ENCODE measurements at regions not wholly inside any gene's neighbourhood (a gene's known extent, or its start where the extent isn't known, plus 50 kb on each side); places are given as distances from the start of the nearest gene placed in this dataset.

DNA sequence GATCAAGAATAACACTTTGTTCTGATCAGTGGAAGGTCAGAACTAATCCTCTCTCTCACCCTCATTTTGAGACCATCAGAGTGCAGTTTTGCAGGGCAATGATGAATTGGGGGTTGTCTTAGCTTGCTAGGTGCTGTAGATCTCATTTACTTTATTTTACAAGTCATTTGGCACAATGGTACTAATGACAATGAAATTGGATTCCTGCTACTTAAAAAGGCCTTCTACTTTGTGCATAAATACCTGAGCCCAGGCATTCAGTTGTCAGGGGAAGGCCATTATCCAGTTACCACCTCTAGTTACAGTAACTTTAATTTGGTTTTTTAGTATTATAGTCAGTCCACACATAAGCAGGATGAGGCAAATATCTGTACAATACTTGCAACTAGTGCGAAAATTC, 240.0 kb downstream of the HDGFL1 start:
- Histone ChIP-seq H3K27me3 (ENCODE audit: control insufficient read depth, insufficient read depth, low read length) (no peaks in the 10 kb centered on the region), H3K4me3 (ENCODE audit: low read depth, low read length) (no peak overlapping the region), H3K36me3 (ENCODE audit: control insufficient read depth, insufficient read depth, low read length) (no peaks in the 10 kb centered on the region)
- TF ChIP-seq, protein P1, sequence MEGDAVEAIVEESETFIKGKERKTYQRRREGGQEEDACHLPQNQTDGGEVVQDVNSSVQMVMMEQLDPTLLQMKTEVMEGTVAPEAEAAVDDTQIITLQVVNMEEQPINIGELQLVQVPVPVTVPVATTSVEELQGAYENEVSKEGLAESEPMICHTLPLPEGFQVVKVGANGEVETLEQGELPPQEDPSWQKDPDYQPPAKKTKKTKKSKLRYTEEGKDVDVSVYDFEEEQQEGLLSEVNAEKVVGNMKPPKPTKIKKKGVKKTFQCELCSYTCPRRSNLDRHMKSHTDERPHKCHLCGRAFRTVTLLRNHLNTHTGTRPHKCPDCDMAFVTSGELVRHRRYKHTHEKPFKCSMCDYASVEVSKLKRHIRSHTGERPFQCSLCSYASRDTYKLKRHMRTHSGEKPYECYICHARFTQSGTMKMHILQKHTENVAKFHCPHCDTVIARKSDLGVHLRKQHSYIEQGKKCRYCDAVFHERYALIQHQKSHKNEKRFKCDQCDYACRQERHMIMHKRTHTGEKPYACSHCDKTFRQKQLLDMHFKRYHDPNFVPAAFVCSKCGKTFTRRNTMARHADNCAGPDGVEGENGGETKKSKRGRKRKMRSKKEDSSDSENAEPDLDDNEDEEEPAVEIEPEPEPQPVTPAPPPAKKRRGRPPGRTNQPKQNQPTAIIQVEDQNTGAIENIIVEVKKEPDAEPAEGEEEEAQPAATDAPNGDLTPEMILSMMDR (IDR thresholded peaks at IDR 0.05; ENCODE audit: insufficient read depth, low read length, poor library complexity, severe bottlenecking) = no peak
- no peak for DNase-seq (ENCODE audit: low read depth)

DNA sequence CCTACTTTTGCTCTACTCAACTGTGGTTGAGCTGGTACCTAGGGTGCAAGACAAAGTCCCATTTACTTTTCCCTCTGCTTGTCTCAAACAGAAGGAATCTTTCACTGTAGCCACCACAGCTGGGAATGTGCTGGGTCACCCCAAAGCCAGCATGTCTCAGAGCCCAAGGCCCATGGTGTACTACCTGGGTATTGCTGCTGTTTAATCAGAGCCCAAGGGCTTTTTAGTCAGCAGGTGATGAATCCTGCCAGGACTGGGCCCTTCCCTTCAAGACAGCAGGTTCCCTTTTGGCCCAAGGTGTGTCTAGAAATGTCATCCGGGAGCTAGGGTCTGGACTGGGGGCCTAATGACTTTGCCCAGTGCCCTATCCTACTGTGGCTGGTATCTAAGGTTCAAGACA, 249.8 kb downstream of the HDGFL1 start:
- Histone ChIP-seq H3K27me3 (ENCODE audit: control insufficient read depth, insufficient read depth, low read length) (no peaks in the 10 kb centered on the region), H3K36me3 (ENCODE audit: control insufficient read depth, insufficient read depth, low read length) (no peaks in the 10 kb centered on the region), H3K4me3 (ENCODE audit: low read depth, low read length) (no peak overlapping the region)
- TF ChIP-seq, protein P1 (IDR thresholded peaks at IDR 0.05; ENCODE audit: insufficient read depth, low read length, poor library complexity, severe bottlenecking) = no peak
- DNase-seq (ENCODE audit: low read depth) = no peak

DNA sequence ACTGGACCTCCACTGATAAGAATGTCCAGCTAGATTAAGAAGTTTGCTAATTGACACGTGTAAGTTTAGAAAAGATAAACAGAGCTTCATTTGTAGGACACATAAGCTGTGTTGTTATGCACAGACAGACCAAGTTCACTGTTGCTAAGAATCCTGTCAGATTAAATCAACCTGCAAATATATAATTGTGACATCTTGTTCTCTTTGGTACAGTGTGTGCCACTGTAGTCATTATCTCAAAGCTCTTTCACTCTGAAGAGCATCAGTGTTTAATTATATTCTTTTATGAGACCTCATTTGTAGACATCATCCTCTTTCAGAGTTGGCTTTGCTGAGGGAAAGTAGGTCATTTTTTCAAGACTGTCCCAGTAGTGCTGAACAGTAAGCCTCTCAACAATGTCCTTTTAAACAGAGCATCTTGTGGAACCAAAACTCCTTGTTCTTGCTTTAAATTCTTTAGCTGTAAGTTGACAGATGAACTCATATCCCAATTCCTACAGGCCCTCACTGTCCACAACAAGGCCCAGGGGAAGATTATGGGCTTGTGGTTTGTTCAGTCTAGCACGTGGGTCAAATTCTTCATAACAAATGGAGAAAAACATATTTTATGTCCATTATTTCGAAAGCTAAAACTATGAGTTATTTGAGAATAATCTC, 252.4 kb downstream of the HDGFL1 start:
- Histone ChIP-seq H3K27me3 (ENCODE audit: control insufficient read depth, insufficient read depth, low read length) (no peaks in the 10 kb centered on the region), H3K36me3 (ENCODE audit: control insufficient read depth, insufficient read depth, low read length) (no peaks in the 10 kb centered on the region), H3K4me3 (ENCODE audit: low read depth, low read length) (no peak overlapping the region)
- TF ChIP-seq, protein P1 (IDR thresholded peaks at IDR 0.05; ENCODE audit: insufficient read depth, low read length, poor library complexity, severe bottlenecking) = no peak
- DNase-seq (ENCODE audit: low read depth) = no peak

DNA sequence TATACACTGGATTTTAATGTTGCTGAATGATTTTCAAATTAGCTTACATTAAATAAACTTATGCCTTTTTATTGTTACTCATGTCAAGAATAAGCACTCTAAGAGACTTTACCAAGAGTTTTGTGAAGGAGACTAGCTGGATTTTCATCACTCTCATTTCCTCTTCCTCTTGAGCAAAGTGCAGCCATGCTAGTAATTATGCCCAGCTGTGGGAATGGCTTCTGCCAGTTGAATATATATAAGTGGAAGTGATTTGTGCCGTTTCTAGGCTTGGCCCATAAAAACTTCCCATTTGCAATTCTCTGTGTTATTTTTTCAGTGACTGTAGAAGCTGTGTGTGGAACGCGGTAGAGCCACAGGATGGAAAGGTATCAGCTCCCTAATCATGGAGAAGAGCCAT, 255.8 kb downstream of the HDGFL1 start:
- Histone ChIP-seq H3K36me3 (ENCODE audit: control insufficient read depth, insufficient read depth, low read length) (no peaks in the 10 kb centered on the region), H3K4me3 (ENCODE audit: low read depth, low read length) (no peak overlapping the region), H3K27me3 (ENCODE audit: control insufficient read depth, insufficient read depth, low read length) (no peaks in the 10 kb centered on the region)
- TF ChIP-seq, protein P1 (IDR thresholded peaks at IDR 0.05; ENCODE audit: insufficient read depth, low read length, poor library complexity, severe bottlenecking) = no peak
- no peak for DNase-seq (ENCODE audit: low read depth)

DNA sequence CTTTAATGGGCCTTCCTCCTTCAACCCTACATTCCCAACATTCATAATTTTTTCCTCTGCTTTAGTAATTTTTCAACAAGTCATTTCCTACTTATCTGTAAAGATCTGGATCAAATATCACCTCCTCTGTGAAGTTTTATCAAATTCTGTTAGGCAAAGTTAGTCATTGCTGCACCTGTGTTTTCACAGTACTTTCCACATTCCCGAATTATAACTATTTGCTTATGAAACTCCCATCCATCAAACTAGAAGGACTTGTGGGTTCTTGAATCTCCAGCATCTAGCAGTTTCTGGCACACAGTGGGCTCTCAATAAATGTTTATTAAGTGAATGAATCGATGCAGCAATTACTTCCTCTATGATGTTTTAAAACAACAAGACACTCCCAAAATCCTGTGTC, 257.6 kb downstream of the HDGFL1 start:
- Histone ChIP-seq H3K4me3 (ENCODE audit: low read depth, low read length) (no peak overlapping the region), H3K36me3 (ENCODE audit: control insufficient read depth, insufficient read depth, low read length) (no peaks in the 10 kb centered on the region), H3K27me3 (ENCODE audit: control insufficient read depth, insufficient read depth, low read length) (no peaks in the 10 kb centered on the region)
- DNase-seq (ENCODE audit: low read depth) = no peak
- TF ChIP-seq, protein P1 (IDR thresholded peaks at IDR 0.05; ENCODE audit: insufficient read depth, low read length, poor library complexity, severe bottlenecking) = no peak

DNA sequence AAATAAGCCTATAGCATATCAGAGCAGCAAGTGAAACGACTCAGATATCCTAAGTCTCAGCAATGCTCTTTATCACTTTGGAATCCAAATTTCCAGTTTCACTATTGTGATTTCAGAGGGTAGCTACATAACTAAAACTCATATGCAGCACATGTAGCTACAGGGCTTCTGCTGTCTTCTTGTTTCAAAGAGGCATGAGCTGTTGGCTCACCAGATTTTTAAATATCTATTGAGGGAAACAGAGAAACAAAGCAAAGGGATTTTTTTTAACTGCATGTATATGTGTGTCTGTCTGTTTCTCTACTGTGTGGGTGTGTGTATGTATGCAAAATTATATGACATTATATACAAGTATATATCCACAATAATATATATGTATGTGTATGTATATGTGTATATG, 258.4 kb downstream of the HDGFL1 start:
- TF ChIP-seq, protein P1 (IDR thresholded peaks at IDR 0.05; ENCODE audit: insufficient read depth, low read length, poor library complexity, severe bottlenecking) = no peak
- H3K36me3 ChIP-seq (ENCODE audit: control insufficient read depth, insufficient read depth, low read length) = no peaks in the 10 kb centered on the region
- no peak for DNase-seq (ENCODE audit: low read depth)
- no peak overlapping the region for H3K4me3 ChIP-seq (ENCODE audit: low read depth, low read length)
- no peaks in the 10 kb centered on the region for H3K27me3 ChIP-seq (ENCODE audit: control insufficient read depth, insufficient read depth, low read length)

Measured in kidney epithelial cell (primary cell).